Testis (tissue), 2 donors: ENCODE measurements at regions not wholly inside any gene's neighbourhood (a gene's known extent, or its start where the extent isn't known, plus 50 kb on each side); places are given as distances from the start of the nearest gene placed in this dataset.

Experiments
- DNase-seq: peaks from one replicate; pipeline ENCODE4 v3.0.0-alpha.2; 2019
- H3K27ac ChIP-seq, 2 donors: fragments of 200-600 bp; sonication (generic); one replicate each; pipeline ENCODE4 v1.5.1; 2019
- H3K27me3 ChIP-seq: fragments of 200-600 bp; sonication (generic); one replicate; pipeline ENCODE4 v1.5.1; 2019
- H3K36me3 ChIP-seq: fragments of 200-600 bp; sonication (generic); one replicate; pipeline ENCODE4 v1.5.1; 2017; ENCODE audit warnings: low read depth; ENCODE audit errors: missing control alignments
- H3K4me1 ChIP-seq: fragments of 200-600 bp; sonication (generic); one replicate; pipeline ENCODE4 v1.5.1; 2019
- H3K4me3 ChIP-seq, 2 donors: fragments of 200-600 bp; sonication (generic); one replicate each; pipeline ENCODE4 v1.5.1; 2017 to 2019
- H3K9me3 ChIP-seq: fragments of 200-600 bp; sonication (generic); one replicate; pipeline ENCODE4 v1.5.1; 2017
- POLR2A ChIP-seq: fragments of 450-650 bp; IDR thresholded peaks from one replicate; pipeline ENCODE4 v1.6.1; 2017; ENCODE audit warnings: antibody characterized with exemption, mild to moderate bottlenecking, moderate library complexity
- WGBS, 2 donors: methylation state at CpG; one replicate each; pipeline ENCODE4 v1.1.5; 2018; 5-methylcytosine and 5-hydroxymethylcytosine counted together
- intact Hi-C: fragments of 100-400 bp; cut with DNase I; formaldehyde crosslinking; loops from one replicate; pipeline ENCODE4 v1.15.1; 2023; ENCODE audit warnings: low total_unique reads
- TF ChIP-seq, protein P1 (sequence below), 3 experiments: fragments of 450-650 bp in 2 of 3; fragments of 200-600 bp in 1 of 3; sonication (generic) in 1 of 3; IDR thresholded peaks; one replicate each; pipeline ENCODE4 v1.5.1; 2016 to 2019; ENCODE audit warnings: antibody characterized with exemption in 3 of 3, mild to moderate bottlenecking in 2 of 3, moderate library complexity in 1 of 3

DNA sequence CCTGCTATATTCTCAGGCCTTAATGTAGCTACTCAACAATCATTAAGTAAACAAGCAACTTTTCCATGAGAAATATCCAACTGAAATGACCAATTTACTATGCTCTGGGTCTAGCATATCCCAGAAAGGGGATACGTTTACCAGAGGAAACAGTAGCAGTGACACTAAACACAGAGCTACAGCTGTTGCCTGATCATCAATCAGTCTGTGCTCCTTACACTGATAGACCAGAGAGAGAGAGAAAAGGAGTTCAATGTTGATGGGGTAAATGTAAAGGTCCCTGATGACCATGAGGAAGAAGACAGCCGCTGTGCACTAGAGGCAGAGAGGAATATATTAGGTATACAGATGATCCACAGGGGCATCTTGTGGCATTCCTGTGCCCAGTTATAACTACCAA, 397.2 kb upstream of the USP15 start:
- no peaks in the 10 kb centered on the region for H3K9me3 ChIP-seq
- no peak overlapping the region for H3K4me3 ChIP-seq
- no peak overlapping the region for H3K27ac ChIP-seq
- intact Hi-C loops: no loop called here
- no peaks in the 10 kb centered on the region for H3K27me3 ChIP-seq
- H3K36me3 ChIP-seq: no peaks in the 10 kb centered on the region
- no peaks in the 10 kb centered on the region for H3K4me1 ChIP-seq
- DNase-seq: no peak
- TF ChIP-seq, protein P1, sequence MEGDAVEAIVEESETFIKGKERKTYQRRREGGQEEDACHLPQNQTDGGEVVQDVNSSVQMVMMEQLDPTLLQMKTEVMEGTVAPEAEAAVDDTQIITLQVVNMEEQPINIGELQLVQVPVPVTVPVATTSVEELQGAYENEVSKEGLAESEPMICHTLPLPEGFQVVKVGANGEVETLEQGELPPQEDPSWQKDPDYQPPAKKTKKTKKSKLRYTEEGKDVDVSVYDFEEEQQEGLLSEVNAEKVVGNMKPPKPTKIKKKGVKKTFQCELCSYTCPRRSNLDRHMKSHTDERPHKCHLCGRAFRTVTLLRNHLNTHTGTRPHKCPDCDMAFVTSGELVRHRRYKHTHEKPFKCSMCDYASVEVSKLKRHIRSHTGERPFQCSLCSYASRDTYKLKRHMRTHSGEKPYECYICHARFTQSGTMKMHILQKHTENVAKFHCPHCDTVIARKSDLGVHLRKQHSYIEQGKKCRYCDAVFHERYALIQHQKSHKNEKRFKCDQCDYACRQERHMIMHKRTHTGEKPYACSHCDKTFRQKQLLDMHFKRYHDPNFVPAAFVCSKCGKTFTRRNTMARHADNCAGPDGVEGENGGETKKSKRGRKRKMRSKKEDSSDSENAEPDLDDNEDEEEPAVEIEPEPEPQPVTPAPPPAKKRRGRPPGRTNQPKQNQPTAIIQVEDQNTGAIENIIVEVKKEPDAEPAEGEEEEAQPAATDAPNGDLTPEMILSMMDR (IDR thresholded peaks at IDR 0.05): no peak
- TF ChIP-seq POLR2A: no peak
- 88 to 94% methylated on average over 2 of the region's 2 CpGs for WGBS, 2 donors

DNA sequence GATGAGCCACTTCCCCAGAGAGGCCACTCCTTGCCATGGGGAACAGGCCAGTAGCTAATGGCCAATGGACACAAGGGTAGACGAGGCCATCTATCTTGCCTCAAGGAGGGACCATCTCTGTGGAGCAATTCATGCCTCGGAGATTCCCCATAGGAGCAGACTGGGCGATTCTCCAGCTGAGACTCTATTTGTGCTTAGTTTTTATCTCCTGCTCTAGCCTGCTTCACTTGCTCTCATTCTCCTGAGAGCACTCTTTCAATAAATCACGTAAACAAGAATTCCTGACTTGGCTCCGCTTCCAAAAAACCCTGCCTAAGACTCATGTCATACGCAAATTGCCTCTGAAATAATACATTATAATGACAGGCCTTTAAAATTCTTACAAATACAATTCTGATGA, 396.4 kb upstream of the USP15 start:
- Histone ChIP-seq H3K4me3 (no peak overlapping the region), H3K9me3 (no peaks in the 10 kb centered on the region), H3K36me3 (no peaks in the 10 kb centered on the region), H3K27ac (no peak overlapping the region), H3K27me3 (no peaks in the 10 kb centered on the region), H3K4me1 (no peaks in the 10 kb centered on the region)
- WGBS, 2 donors: 47 to 53% methylated on average over 5 to 6 of the region's 6 CpGs
- TF ChIP-seq, protein P1 (IDR thresholded peaks at IDR 0.05): no peak
- TF ChIP-seq POLR2A: no peak
- peak; percentile 21 for DNase-seq
- intact Hi-C loops: no loop called here

DNA sequence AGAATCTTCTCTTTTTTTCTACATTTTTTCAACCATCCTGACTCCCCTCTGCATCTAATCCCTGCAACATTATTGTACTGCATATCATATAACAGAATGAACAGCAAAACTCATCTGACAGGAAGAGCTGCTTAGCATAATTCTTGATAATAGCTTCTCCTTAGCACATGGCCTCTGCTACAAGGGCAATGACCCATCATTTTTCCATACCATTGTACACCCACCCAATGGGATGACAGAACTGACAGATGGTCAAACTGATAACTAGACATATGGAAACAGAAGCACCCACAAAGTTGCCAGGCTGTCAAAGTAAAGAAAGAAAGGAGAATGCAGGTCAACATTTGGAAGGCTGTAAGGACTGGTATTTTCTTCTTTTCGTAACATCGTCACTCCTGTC, 390.4 kb upstream of the USP15 start:
- no peak for DNase-seq
- TF ChIP-seq POLR2A: no peak
- TF ChIP-seq, protein P1 (IDR thresholded peaks at IDR 0.05): no peak
- H3K4me3 ChIP-seq: no peak overlapping the region
- H3K36me3 ChIP-seq: no peaks in the 10 kb centered on the region
- H3K4me1 ChIP-seq: no peaks in the 10 kb centered on the region
- H3K27ac ChIP-seq: no peak overlapping the region
- H3K27me3 ChIP-seq: no peaks in the 10 kb centered on the region
- WGBS, 2 donors: 92 to 93% methylated on average over 2 of the region's 2 CpGs
- intact Hi-C loops: no loop called here
- H3K9me3 ChIP-seq: no peaks in the 10 kb centered on the region

DNA sequence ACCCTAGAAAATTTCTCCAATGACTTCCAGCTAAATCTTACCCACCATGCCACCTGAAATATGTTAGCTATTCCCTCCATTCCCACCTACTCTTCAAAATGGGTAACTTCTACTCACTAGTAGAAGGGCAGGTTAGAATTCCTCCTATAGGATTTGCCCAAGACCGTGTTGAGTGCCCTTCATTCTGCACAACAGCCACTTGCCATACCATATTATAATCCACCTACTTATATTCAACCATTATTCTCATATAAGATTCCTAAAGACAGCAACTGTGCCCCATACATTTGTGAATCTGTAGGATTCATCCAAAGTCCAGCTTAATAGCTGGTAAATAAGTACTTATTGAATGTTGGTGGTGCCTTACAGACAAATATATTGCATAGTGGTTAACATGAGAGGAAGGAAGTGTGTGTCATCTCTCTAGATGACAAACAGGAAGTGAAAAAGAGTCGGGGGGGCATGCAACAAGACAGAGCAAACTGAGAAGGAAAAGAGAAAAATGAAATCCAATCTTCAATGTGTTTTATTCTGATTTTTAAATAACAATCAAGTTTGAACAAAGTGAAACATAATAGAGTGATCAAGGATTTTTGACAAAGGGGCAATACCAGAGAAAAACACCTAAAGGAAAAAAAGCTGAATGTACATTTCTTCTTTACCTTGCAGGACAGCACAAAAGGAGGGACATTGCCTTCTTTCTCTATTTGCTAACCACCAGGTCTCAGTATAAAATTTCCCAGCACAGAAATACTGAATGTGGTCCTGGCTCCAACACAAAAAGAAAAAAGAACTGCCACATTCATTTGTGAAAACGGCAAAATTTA, 389.3 kb upstream of the USP15 start:
- DNase-seq: no peak

More for the DNA sequence above, 389.3 kb upstream of the USP15 start:
- TF ChIP-seq, protein P1 (IDR thresholded peaks at IDR 0.05): no peak
- no peak for TF ChIP-seq POLR2A
- no peaks in the 10 kb centered on the region for H3K4me1 ChIP-seq
- H3K36me3 ChIP-seq: no peaks in the 10 kb centered on the region
- 49 to 70% methylated on average over 3 of the region's 3 CpGs for WGBS, 2 donors
- H3K4me3 ChIP-seq: no peak overlapping the region
- intact Hi-C loops: no loop called here
- no peak overlapping the region for H3K27ac ChIP-seq
- no peaks in the 10 kb centered on the region for H3K9me3 ChIP-seq
- H3K27me3 ChIP-seq: no peaks in the 10 kb centered on the region
